ENCODE measurements at regions not wholly inside any gene's neighbourhood (a gene's known extent, or its start where the extent isn't known, plus 50 kb on each side); places are given as distances from the start of the nearest gene placed in this dataset.
"Not testable (repeated sequence)": the region's sequence is repeated elsewhere in the genome, so short reads cannot be mapped to it uniquely, and the experiment has no call there.

DNA sequence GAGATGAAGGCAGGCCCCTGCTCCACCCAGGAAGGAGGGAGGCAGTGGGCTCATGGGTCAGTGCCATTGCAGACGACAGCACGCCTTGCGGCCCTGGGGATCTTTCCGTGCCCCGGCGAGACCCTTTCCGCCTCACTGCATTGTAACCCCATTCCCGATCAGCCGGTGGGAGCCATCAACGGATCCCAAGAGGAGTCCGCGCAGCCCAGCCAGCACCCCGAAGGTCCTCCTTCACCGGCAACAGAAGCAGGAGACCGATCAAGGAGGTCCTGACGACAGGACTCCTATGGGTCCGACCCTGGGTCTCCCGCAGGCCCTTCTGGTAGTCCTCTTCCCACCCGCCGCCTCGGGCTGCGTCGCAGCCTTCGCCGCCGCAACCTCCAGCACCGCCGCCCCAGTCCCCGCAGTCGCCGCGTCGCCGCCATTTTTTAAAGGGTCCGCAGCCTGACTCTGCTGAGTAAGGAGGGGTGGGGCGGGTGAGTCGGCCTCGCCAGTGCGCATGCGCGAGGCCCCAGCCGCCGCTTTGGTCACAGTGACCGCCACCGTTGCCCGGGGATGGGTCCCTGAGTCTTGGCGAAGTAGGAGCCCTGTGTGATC is 1417.0 kb upstream of the PCDH10 start:
- TF ChIP-seq CTCF (conservative IDR thresholded peaks at IDR 0.05; ENCODE audit: low read depth, low read length); EZH2 (IDR thresholded peaks at IDR 0.05; ENCODE audit: borderline replicate concordance, low read depth, low read length, poor library complexity, severe bottlenecking): not testable (repeated sequence)

Measured in A673 (cell line).